Activated CD8-positive, alpha-beta T cell treated with anti-CD3 and anti-CD28 coated beads for 36 hours (primary cell): ENCODE measurements at regions not wholly inside any gene's neighbourhood (a gene's known extent, or its start where the extent isn't known, plus 50 kb on each side); places are given as distances from the start of the nearest gene placed in this dataset.

Experiments used
- ATAC-seq: fragments of 200-7000 bp; cut with Tn5 transposase; one replicate; pipeline ENCODE4 v1.10.0; 2021; ENCODE audit warnings: mild to moderate bottlenecking, moderate library complexity
- CTCF ChIA-PET: fragments of 350-600 bp; sonication (Branson Sonifier 250); formaldehyde crosslinking; loops from one replicate; lab custom pipeline; 2021; ENCODE audit warnings: antibody characterized with exemption; lab: Charles Lee
- POLR2A ChIA-PET: fragments of 350-600 bp; sonication (Branson Sonifier 250); formaldehyde crosslinking; loops from one replicate; lab custom pipeline; 2021; ENCODE audit warnings: antibody characterized with exemption; lab: Charles Lee
- DNase-seq: peaks from one replicate; pipeline ENCODE4 v3.0.0-alpha.2; 2020
- H3K27ac Mint-ChIP-seq: one replicate; pipeline ENCODE4 v1.8.0; 2021; ENCODE audit warnings: mild to moderate bottlenecking, mixed read lengths
- H3K27me3 Mint-ChIP-seq: one replicate; pipeline ENCODE4 v1.8.0; 2021; ENCODE audit warnings: mixed read lengths
- H3K36me3 Mint-ChIP-seq: one replicate; pipeline ENCODE4 v1.8.0; 2021; ENCODE audit warnings: low read depth, mixed read lengths
- H3K4me1 Mint-ChIP-seq: one replicate; pipeline ENCODE4 v1.8.0; 2021; ENCODE audit warnings: low read depth, mixed read lengths
- H3K4me3 Mint-ChIP-seq: one replicate; pipeline ENCODE4 v1.8.0; 2021; ENCODE audit warnings: mild to moderate bottlenecking, moderate library complexity, mixed read lengths
- H3K9me3 Mint-ChIP-seq: one replicate; pipeline ENCODE4 v1.8.0; 2021; ENCODE audit warnings: mixed read lengths
- CTCF ChIP-seq: fragments of 200-600 bp; IDR thresholded peaks from one replicate; pipeline ENCODE4 v1.8.0; 2022; ENCODE audit warnings: antibody characterized with exemption, mild to moderate bottlenecking
- intact Hi-C: fragments of 100-400 bp; cut with micrococcal nuclease; formaldehyde crosslinking; loops from one replicate; pipeline ENCODE4 v1.10.0; 2022

GRCh38 chr4:58477950-58478349 lies 1367.8 kb upstream of the IGFBP7 start:
- no peak overlapping the region for H3K27ac Mint-ChIP-seq

DNA sequence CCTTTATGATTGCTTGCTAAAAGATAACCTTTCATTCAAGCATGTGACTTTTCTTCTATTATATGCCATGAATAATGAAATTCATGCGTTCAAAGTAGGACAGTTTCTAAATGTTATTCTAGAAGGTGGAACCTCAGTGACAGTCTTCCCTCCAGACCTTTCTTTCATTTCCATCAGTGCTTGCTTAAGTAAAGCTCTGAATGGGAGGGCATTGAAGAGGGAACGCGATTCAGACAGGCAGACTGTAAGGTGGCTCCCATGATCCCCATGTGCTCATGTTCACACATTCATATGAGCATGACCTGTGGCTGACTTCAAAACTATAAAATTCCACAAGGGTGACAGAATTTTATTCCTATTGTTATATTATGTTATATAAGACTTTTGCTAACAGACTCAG lies 1367.3 kb upstream of the IGFBP7 start:
- no peak for ATAC-seq

More at GRCh38 chr4:58477950-58478349, 1367.8 kb upstream of the IGFBP7 start:
- H3K4me1 Mint-ChIP-seq, result no peaks in the 10 kb centered on the region
- ChIA-PET CTCF (no interaction called here), POLR2A (no interaction called here)
- no peak overlapping the region for H3K4me3 Mint-ChIP-seq
- H3K9me3 Mint-ChIP-seq, result peaks cover 1% of the 10 kb centered on the region
- no peak for DNase-seq
- no peak for ATAC-seq
- H3K27me3 Mint-ChIP-seq, result no peaks in the 10 kb centered on the region
- TF ChIP-seq CTCF, result no peak
- no peaks in the 10 kb centered on the region for H3K36me3 Mint-ChIP-seq
- intact Hi-C loops, result no loop called here

DNA sequence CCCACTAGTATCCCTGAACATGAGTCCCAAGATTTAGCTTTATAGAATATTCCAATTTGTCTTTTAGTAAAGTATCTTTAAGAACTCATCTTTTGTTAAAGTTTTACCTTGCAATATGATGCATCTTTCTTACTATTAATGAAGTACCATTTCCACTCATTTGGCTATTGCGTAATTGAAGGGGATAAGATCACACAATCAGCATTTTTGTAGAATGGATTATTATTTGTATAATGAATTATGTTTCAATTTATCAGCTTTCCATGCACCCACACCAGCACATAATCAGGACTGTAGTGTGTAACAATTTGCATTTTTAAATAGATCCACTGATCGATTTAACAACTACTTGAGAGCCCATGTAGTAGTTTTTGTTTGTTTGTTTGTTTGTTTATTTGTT lies 1364.9 kb upstream of the IGFBP7 start:
- Mint-ChIP-seq H3K9me3 (peaks cover 2% of the 10 kb centered on the region), H3K36me3 (no peaks in the 10 kb centered on the region), H3K4me1 (no peaks in the 10 kb centered on the region), H3K27ac (no peak overlapping the region), H3K4me3 (no peak overlapping the region), H3K27me3 (no peaks in the 10 kb centered on the region)
- intact Hi-C loops, result no loop called here
- no peak for DNase-seq
- TF ChIP-seq CTCF, result no peak
- CTCF ChIA-PET, result no interaction called here
- POLR2A ChIA-PET, result no interaction called here
- ATAC-seq, result no peak

More for the DNA sequence above, 1367.3 kb upstream of the IGFBP7 start:
- TF ChIP-seq CTCF, result no peak
- H3K27ac Mint-ChIP-seq, result no peak overlapping the region
- no peak for DNase-seq
- CTCF ChIA-PET, result no interaction called here
- H3K27me3 Mint-ChIP-seq, result no peaks in the 10 kb centered on the region
- H3K36me3 Mint-ChIP-seq, result no peaks in the 10 kb centered on the region
- POLR2A ChIA-PET, result no interaction called here
- H3K4me3 Mint-ChIP-seq, result no peak overlapping the region
- H3K9me3 Mint-ChIP-seq, result peaks cover 1% of the 10 kb centered on the region
- intact Hi-C loops, result no loop called here
- H3K4me1 Mint-ChIP-seq, result no peaks in the 10 kb centered on the region

DNA sequence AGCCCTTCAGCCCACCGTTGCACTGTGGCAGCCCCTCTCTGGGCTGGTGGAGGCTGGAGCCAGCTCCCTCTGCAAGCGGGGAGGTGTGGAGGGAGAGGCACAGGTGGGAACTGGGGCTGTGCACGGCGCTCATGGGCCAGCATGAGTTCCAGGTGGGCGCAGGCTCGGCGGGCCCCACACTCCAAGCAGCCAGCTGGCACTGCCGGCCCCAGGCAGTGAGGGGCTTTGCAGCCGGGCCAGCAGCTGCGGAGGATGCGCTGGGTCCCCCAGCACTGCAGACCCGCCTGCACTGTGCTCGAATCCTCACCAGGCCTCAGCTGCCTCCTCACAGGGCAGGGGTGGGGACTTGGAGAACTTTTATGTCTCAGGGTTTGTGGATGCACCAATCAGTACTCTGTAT lies 1354.8 kb upstream of the IGFBP7 start:
- no peak for ATAC-seq
- POLR2A ChIA-PET, result no interaction called here
- no peaks in the 10 kb centered on the region for H3K36me3 Mint-ChIP-seq

More for the DNA sequence above, 1354.8 kb upstream of the IGFBP7 start:
- no peak for DNase-seq
- intact Hi-C loops, result no loop called here
- H3K27ac Mint-ChIP-seq, result no peak overlapping the region
- H3K4me3 Mint-ChIP-seq, result no peak overlapping the region
- no peaks in the 10 kb centered on the region for H3K4me1 Mint-ChIP-seq
- no peaks in the 10 kb centered on the region for H3K27me3 Mint-ChIP-seq
- peaks cover 10% of the 10 kb centered on the region for H3K9me3 Mint-ChIP-seq
- CTCF ChIA-PET, result no interaction called here
- TF ChIP-seq CTCF, result no peak
